HepG2 (cell line): ENCODE measurements at regions not wholly inside any gene's neighbourhood (a gene's known extent, or its start where the extent isn't known, plus 50 kb on each side); places are given as distances from the start of the nearest gene placed in this dataset.

Experiments
- ATAC-seq: fragments of 200-7000 bp; cut with Tn5 transposase; 3 replicates; pipeline ENCODE4 v1.9.1; 2020; ENCODE audit warnings: mild to moderate bottlenecking, moderate library complexity
- BruUV-seq: library from RNA; stranded (reverse); fragments of 400-500 nt; replicated peaks from 2 replicates; lab custom pipeline; 2021; lab: Mats Ljungman, UMichigan
- CTCF ChIA-PET: fragments of 300-600 bp; formaldehyde crosslinking; extraction: SDS; loops from one replicate; lab custom pipeline; 2021; ENCODE audit warnings: low total read pairs, inconsistent platforms, low intra/inter-chr PET ratio; lab: Yijun Ruan, JAX
- POLR2A ChIA-PET: fragments of 350-600 bp; sonication (Branson Sonifier 250); formaldehyde crosslinking; loops from one replicate; lab custom pipeline; 2020; ENCODE audit warnings: antibody characterized with exemption, inconsistent platforms; lab: Yijun Ruan, JAX
- DNase-seq: peaks from one replicate; pipeline ENCODE4 v3.0.0-alpha.2; 2015; ENCODE audit warnings: low spot score
- FAIRE-seq: peaks from 3 replicates; lab custom pipeline; 2011; peaks lifted over from hg19 to GRCh38; lab: Jason Lieb, UNC
- H2AFZ ChIP-seq: one replicate; pipeline ENCODE4 v1.6.1; 2011; ENCODE audit warnings: low read length, inconsistent platforms
- H3K27ac ChIP-seq: fragments of 300-600 bp; 3 replicates; pipeline ENCODE4 v1.8.0; 2011; ENCODE audit warnings: mixed run types, mild to moderate bottlenecking, mixed read lengths, low read length, inconsistent platforms; ENCODE audit not compliant: insufficient read depth; ENCODE audit errors: extremely low read length
- H3K27me3 ChIP-seq, 2 experiments: fragments of 200-600 bp in 1 of 2; 2 replicates in 1 of 2; 3 replicates in 1 of 2; pipeline versions ENCODE4 v1.6.0 to v1.8.0; 2011; ENCODE audit warnings: low read length in 2 of 2, mild to moderate bottlenecking in 2 of 2, moderate library complexity in 2 of 2, inconsistent platforms in 1 of 2; ENCODE audit not compliant: insufficient read depth in 2 of 2, control insufficient read depth in 1 of 2
- H3K36me3 ChIP-seq, 2 experiments: fragments of 200-600 bp in 1 of 2; replicated peaks in 1 of 2; 2 replicates in 1 of 2; 3 replicates in 1 of 2; pipeline versions ENCODE4 v1.5.1 to v1.8.0; 2011; ENCODE audit warnings: low read length in 2 of 2, inconsistent platforms in 1 of 2; ENCODE audit not compliant: insufficient read depth in 2 of 2, control insufficient read depth in 1 of 2
- H3K4me1 ChIP-seq: 2 replicates; pipeline ENCODE4 v1.5.1; 2012; ENCODE audit warnings: low read length, inconsistent platforms; ENCODE audit not compliant: insufficient read depth
- H3K4me2 ChIP-seq: 2 replicates; pipeline ENCODE4 v1.6.0; 2011; ENCODE audit warnings: low read depth, low read length, inconsistent platforms
- H3K4me3 ChIP-seq, 3 experiments: fragments of 200-600 bp in 1 of 3; sonication (generic), shearing (Covaris generic) in 1 of 3; replicated peaks in 1 of 3; 2 replicates each; pipeline ENCODE4 v1.5.1; 2011 to 2016; ENCODE audit warnings: low read length in 3 of 3, inconsistent platforms in 2 of 3, low read depth in 2 of 3, mild to moderate bottlenecking in 2 of 3, control low read depth in 1 of 3, mixed read lengths in 1 of 3; ENCODE audit not compliant: insufficient read depth in 1 of 3
- H3K79me2 ChIP-seq: one replicate; pipeline ENCODE4 v1.6.1; 2011; ENCODE audit warnings: low read length, inconsistent platforms; ENCODE audit not compliant: insufficient read depth
- H3K9ac ChIP-seq: 2 replicates; pipeline ENCODE4 v1.6.0; 2011; ENCODE audit warnings: mild to moderate bottlenecking, low read depth, low read length, inconsistent platforms; ENCODE audit not compliant: insufficient read depth
- H3K9me3 ChIP-seq: 2 replicates; pipeline ENCODE4 v1.5.1; 2012; ENCODE audit warnings: mild to moderate bottlenecking, low read length
- H4K20me1 ChIP-seq: 2 replicates; pipeline ENCODE4 v1.6.0; 2011; ENCODE audit warnings: inconsistent platforms, mild to moderate bottlenecking, low read length, moderate library complexity; ENCODE audit not compliant: insufficient read depth
- ARNTL ChIP-seq: sonication (generic); formaldehyde crosslinking; IDR thresholded peaks from 2 replicates; pipeline ENCODE4 v1.4.0; 2020; ENCODE audit warnings: mild to moderate bottlenecking, missing genetic modification reagents
- BCL6 ChIP-seq: IDR thresholded peaks from 2 replicates; pipeline ENCODE4 v1.6.1; 2016; ENCODE audit warnings: missing genetic modification reagents, missing compliant biosample characterization
- DNMT3B ChIP-seq: conservative IDR thresholded peaks from 2 replicates; pipeline ENCODE4 v1.6.1; 2016; ENCODE audit warnings: missing biosample characterization, control low read depth
- FOSL1 ChIP-seq: sonication (generic); formaldehyde crosslinking; IDR thresholded peaks from 2 replicates; pipeline ENCODE4 v1.9.0; 2021; ENCODE audit warnings: missing genetic modification reagents, borderline replicate concordance
- HIVEP1 ChIP-seq: sonication (generic); formaldehyde crosslinking; IDR thresholded peaks from 2 replicates; pipeline ENCODE4 v1.4.0; 2020; ENCODE audit warnings: mild to moderate bottlenecking, missing genetic modification reagents
- HNRNPLL ChIP-seq: fragments of 200-400 bp; formaldehyde crosslinking; IDR thresholded peaks from 2 replicates; pipeline ENCODE4 v1.6.1; 2017; ENCODE audit warnings: mild to moderate bottlenecking, low read depth, low read length; ENCODE audit not compliant: poor library complexity, severe bottlenecking
- HNRNPUL1 ChIP-seq: fragments of 200-400 bp; formaldehyde crosslinking; IDR thresholded peaks from 2 replicates; pipeline ENCODE4 v1.6.1; 2017; ENCODE audit warnings: low read depth, mild to moderate bottlenecking, low read length, moderate library complexity
- KLF6 ChIP-seq: IDR thresholded peaks from 2 replicates; pipeline ENCODE4 v1.8.0; 2016; ENCODE audit warnings: missing biosample characterization, missing genetic modification reagents
- NCOA2 ChIP-seq: sonication (generic); formaldehyde crosslinking; IDR thresholded peaks from 2 replicates; pipeline ENCODE4 v1.8.0; 2022; ENCODE audit warnings: inconsistent platforms
- SMC3 ChIP-seq: IDR thresholded peaks from 2 replicates; pipeline ENCODE4 v1.6.1; 2011; ENCODE audit warnings: low read length, improper control_type of control experiment
- SNAI1 ChIP-seq: sonication (generic); formaldehyde crosslinking; IDR thresholded peaks from 2 replicates; pipeline ENCODE4 v1.5.0; 2020; ENCODE audit warnings: mild to moderate bottlenecking, missing genetic modification reagents, borderline replicate concordance
- XRCC5 ChIP-seq: fragments of 200-400 bp; formaldehyde crosslinking; optimal IDR thresholded peaks from 2 replicates; pipeline ENCODE3; 2017; ENCODE audit warnings: mild to moderate bottlenecking, low read length
- ZNF263 ChIP-seq: sonication (generic); formaldehyde crosslinking; IDR thresholded peaks from 2 replicates; pipeline ENCODE4 v1.4.0; 2020; ENCODE audit warnings: missing genetic modification reagents
- ZNF563 ChIP-seq: sonication (generic); formaldehyde crosslinking; IDR thresholded peaks from 2 replicates; pipeline ENCODE4 v1.8.0; 2022; ENCODE audit warnings: mild to moderate bottlenecking, moderate library complexity, missing genetic modification reagents
- ZNF616 ChIP-seq: sonication (generic); formaldehyde crosslinking; IDR thresholded peaks from 2 replicates; pipeline ENCODE4 v1.5.0; 2020; ENCODE audit warnings: low read depth, mild to moderate bottlenecking, missing genetic modification reagents
- WGBS: methylation state at CpG from one replicate; pipeline ENCODE4 v1.1.6; 2017; ENCODE audit warnings: low lambda C conversion rate; 5-methylcytosine and 5-hydroxymethylcytosine counted together
- in situ Hi-C: cut with HindIII; loops from 2 replicates; pipeline ENCODE4 v1.10.0; 2017; ENCODE audit warnings: low pct_unique_long_range_greater_than_20kb; ENCODE audit not compliant: extremely low pct_ligation_motif_present
- intact Hi-C: fragments of 100-400 bp; cut with micrococcal nuclease; formaldehyde crosslinking; loops from one replicate; pipeline ENCODE4 v1.10.0; 2022; ENCODE audit not compliant: unreplicated experiment

GRCh38 chr13:53411463-53411862 lies 382.9 kb downstream of the OLFM4 start:
- no peaks in the 10 kb centered on the region for H4K20me1 ChIP-seq
- peaks cover 57% of the 10 kb centered on the region for H3K9me3 ChIP-seq
- no peak for FAIRE-seq
- H3K4me2 ChIP-seq, result no peak overlapping the region
- no peak overlapping the region for H3K27ac ChIP-seq
- in situ Hi-C loops (no loop called here), intact Hi-C loops (no loop called here)
- WGBS, result 0% methylated on average over 1 of the region's 1 CpG
- ATAC-seq, result no peak
- no peaks in the 10 kb centered on the region for H3K79me2 ChIP-seq
- no TSS peak for BruUV-seq
- ChIA-PET POLR2A (no interaction called here), CTCF (no interaction called here)
- no peak for DNase-seq
- no peak overlapping the region for H3K9ac ChIP-seq
- no peaks in the 10 kb centered on the region for H3K4me1 ChIP-seq
- H3K4me3 ChIP-seq, result no peak overlapping the region
- H3K36me3 ChIP-seq, result no peaks in the 10 kb centered on the region
- H2AFZ ChIP-seq, result no peak overlapping the region
- H3K27me3 ChIP-seq, result no peaks in the 10 kb centered on the region; a peak in 1 of 5 replicates
- TF ChIP-seq DNMT3B (CRISPR knock-in tag) (no peak), FOSL1 (CRISPR knock-in tag) (no peak), SMC3 (no peak), ZNF563 (CRISPR knock-in tag) (no peak), ARNTL (no peak), HNRNPLL (no peak), BCL6 (CRISPR knock-in tag) (no peak), ZNF616 (CRISPR knock-in tag) (no peak), XRCC5 (no peak), SNAI1 (CRISPR knock-in tag) (no peak), NCOA2 (no peak), KLF6 (CRISPR knock-in tag) (no peak), HIVEP1 (no peak), HNRNPUL1 (no peak), ZNF263 (CRISPR knock-in tag) (no peak)
